AG04449 (cell line): ENCODE measurements at regions not wholly inside any gene's neighbourhood (a gene's known extent, or its start where the extent isn't known, plus 50 kb on each side); places are given as distances from the start of the nearest gene placed in this dataset.

ENCODE experiments used
- CTCF ChIA-PET: fragments of 350-600 bp; formaldehyde crosslinking; extraction: SDS; loops from one replicate; lab custom pipeline; 2021; ENCODE audit warnings: antibody characterized with exemption; lab: Yijun Ruan, JAX
- POLR2A ChIA-PET: fragments of 400-600, 350-600 bp; formaldehyde crosslinking; extraction: SDS; loops from one replicate; lab custom pipeline; 2020; ENCODE audit warnings: antibody characterized with exemption, inconsistent platforms; lab: Yijun Ruan, JAX
- DNase-seq: peaks from one replicate; pipeline ENCODE4 v3.0.0-alpha.2; 2010; ENCODE audit warnings: low read depth, low spot score
- H3K4me3 ChIP-seq: 2 replicates; pipeline ENCODE4 v1.5.1; 2011; ENCODE audit warnings: low read depth, mild to moderate bottlenecking, control low read depth, low read length
- CTCF ChIP-seq: IDR thresholded peaks from one replicate; pipeline ENCODE4 v1.5.1; 2011; ENCODE audit warnings: mild to moderate bottlenecking, moderate library complexity, low read length, control low read depth, inconsistent platforms; ENCODE audit not compliant: insufficient read depth; ENCODE audit errors: missing control alignments

GRCh38 chr6:50989123-50989522 lies 170.5 kb downstream of the TFAP2B start:
- TF ChIP-seq CTCF = no peak
- CTCF ChIA-PET = no interaction called here

GRCh38 chr6:50990750-50991446 lies 172.2 kb downstream of the TFAP2B start:
- TF ChIP-seq CTCF = no peak
- POLR2A ChIA-PET = no interaction called here
- no peak for DNase-seq
- H3K4me3 ChIP-seq = no peak overlapping the region
- CTCF ChIA-PET = no interaction called here

More at GRCh38 chr6:50989123-50989522, 170.5 kb downstream of the TFAP2B start:
- DNase-seq = no peak
- H3K4me3 ChIP-seq = no peak overlapping the region
- POLR2A ChIA-PET = no interaction called here

- CTCF ChIA-PET = no interaction called here
- TF ChIP-seq CTCF = no peak
- DNase-seq = no peak
- H3K4me3 ChIP-seq = no peak overlapping the region
- POLR2A ChIA-PET = no interaction called here
Observed at GRCh38 chr6:50992232-50992631, 173.6 kb downstream of the TFAP2B start.

GRCh38 chr6:50992704-50993625 lies 174.3 kb downstream of the TFAP2B start:
- no peak for DNase-seq
- CTCF ChIA-PET = no interaction called here
- TF ChIP-seq CTCF = no peak
- POLR2A ChIA-PET = no interaction called here
- no peak overlapping the region for H3K4me3 ChIP-seq

- no peak overlapping the region for H3K4me3 ChIP-seq
- ChIA-PET POLR2A (no interaction called here), CTCF (no interaction called here)
- no peak for DNase-seq
- no peak for TF ChIP-seq CTCF
Observed at GRCh38 chr6:50993941-50994720, 175.5 kb downstream of the TFAP2B start.
